ENCODE measurements at regions not wholly inside any gene's neighbourhood (a gene's known extent, or its start where the extent isn't known, plus 50 kb on each side); places are given as distances from the start of the nearest gene placed in this dataset.

GRCh38 chr15:94703596-94703995 is 472.2 kb downstream of the MCTP2 start:
- H3K27me3 ChIP-seq (ENCODE audit: control insufficient read depth, insufficient read depth, low read length): peaks cover 1% of the 10 kb centered on the region
- no peak for FAIRE-seq
- H3K36me3 ChIP-seq (ENCODE audit: control insufficient read depth, insufficient read depth, low read length): no peaks in the 10 kb centered on the region
- no peak overlapping the region for H3K4me3 ChIP-seq (ENCODE audit: low read depth, low read length)
- DNase-seq (ENCODE audit: low read depth): peak; percentile 43
- TF ChIP-seq, protein P1, sequence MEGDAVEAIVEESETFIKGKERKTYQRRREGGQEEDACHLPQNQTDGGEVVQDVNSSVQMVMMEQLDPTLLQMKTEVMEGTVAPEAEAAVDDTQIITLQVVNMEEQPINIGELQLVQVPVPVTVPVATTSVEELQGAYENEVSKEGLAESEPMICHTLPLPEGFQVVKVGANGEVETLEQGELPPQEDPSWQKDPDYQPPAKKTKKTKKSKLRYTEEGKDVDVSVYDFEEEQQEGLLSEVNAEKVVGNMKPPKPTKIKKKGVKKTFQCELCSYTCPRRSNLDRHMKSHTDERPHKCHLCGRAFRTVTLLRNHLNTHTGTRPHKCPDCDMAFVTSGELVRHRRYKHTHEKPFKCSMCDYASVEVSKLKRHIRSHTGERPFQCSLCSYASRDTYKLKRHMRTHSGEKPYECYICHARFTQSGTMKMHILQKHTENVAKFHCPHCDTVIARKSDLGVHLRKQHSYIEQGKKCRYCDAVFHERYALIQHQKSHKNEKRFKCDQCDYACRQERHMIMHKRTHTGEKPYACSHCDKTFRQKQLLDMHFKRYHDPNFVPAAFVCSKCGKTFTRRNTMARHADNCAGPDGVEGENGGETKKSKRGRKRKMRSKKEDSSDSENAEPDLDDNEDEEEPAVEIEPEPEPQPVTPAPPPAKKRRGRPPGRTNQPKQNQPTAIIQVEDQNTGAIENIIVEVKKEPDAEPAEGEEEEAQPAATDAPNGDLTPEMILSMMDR (IDR thresholded peaks at IDR 0.05; ENCODE audit: insufficient read depth, low read length, severe bottlenecking): no peak

DNA sequence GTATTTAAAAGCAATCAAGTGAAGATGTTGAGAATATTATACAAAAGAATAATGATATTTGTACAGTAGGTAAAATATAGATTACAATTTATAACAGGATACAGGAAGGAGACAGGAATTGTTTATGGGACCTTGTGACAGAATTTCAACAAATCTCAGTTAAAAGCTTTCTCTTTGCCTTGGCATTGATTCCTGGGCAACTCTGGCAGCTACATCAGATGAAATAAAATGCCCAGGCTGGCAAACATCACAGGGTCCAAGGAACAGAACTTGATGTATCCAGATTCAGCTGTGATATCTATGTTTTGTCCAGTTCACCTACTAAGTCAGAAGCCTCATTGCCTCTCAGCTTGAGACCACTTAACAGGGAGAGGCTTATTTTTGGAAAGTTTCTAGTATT is 473.1 kb downstream of the MCTP2 start:
- TF ChIP-seq, protein P1 (IDR thresholded peaks at IDR 0.05; ENCODE audit: insufficient read depth, low read length, severe bottlenecking): no peak
- DNase-seq (ENCODE audit: low read depth) (no peak), FAIRE-seq (no peak)
- Histone ChIP-seq H3K27me3 (ENCODE audit: control insufficient read depth, insufficient read depth, low read length) (peaks cover 1% of the 10 kb centered on the region), H3K4me3 (ENCODE audit: low read depth, low read length) (no peak overlapping the region), H3K36me3 (ENCODE audit: control insufficient read depth, insufficient read depth, low read length) (no peaks in the 10 kb centered on the region)

- DNase-seq (ENCODE audit: low read depth): no peak
- no peak for FAIRE-seq
- no peak overlapping the region for H3K4me3 ChIP-seq (ENCODE audit: low read depth, low read length)
- H3K27me3 ChIP-seq (ENCODE audit: control insufficient read depth, insufficient read depth, low read length): peaks cover 1% of the 10 kb centered on the region
- no peaks in the 10 kb centered on the region for H3K36me3 ChIP-seq (ENCODE audit: control insufficient read depth, insufficient read depth, low read length)
- TF ChIP-seq, protein P1 (IDR thresholded peaks at IDR 0.05; ENCODE audit: insufficient read depth, low read length, severe bottlenecking): no peak
These were observed 473.6 kb downstream of the MCTP2 start for GRCh38 chr15:94704946-94705345.

DNA sequence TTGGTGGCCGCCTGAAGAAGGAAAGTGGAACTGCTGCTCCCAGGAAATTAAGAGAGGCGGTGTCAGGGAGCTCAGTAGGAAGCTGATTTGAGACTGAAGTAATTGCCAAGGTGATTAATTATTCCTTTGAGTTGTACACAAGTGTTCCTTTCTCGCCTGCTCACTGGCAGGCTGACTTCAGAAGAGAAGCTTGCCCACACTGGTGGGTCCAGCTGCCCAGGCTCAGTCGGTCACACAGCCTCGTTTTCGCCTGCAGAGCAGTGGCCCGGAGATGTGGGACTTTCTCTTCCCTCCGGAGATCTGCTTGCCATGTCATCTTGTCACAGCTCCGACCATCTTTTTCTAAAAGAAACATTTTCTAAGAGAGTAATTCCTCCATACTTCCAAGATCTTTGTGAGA is 478.0 kb downstream of the MCTP2 start:
- no peak for FAIRE-seq

DNA sequence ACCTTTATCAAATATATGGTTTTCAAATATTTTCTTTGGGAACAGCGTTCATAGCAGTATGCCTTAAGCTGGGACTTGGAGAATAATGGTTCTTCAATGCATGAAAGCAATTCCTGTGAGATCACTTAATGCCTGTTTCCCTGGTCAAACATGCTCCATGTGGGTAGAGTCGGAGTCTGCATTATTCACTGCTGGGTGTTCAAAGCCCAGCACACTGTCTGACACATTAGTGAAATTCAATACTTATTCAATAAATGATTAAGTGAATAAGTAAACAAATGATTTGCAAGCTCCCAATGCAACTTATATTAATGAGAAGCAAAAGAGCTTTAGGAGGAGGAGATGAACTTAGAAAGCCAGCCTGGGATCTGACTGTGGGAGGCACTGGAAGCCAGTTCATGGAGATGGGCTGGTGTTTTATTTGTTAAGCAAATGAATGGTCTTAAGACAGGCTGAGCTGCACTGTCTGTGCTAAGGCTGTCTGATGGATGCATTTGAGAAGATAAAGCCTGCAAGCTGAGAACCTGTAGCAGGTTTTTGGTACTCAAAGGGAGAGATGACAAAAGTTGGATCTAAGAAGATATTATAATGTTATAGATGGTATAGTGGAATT is 490.8 kb downstream of the MCTP2 start:
- FAIRE-seq: no peak
- no peaks in the 10 kb centered on the region for H3K36me3 ChIP-seq (ENCODE audit: control insufficient read depth, insufficient read depth, low read length)
- H3K4me3 ChIP-seq (ENCODE audit: low read depth, low read length): no peak overlapping the region
- TF ChIP-seq, protein P1 (IDR thresholded peaks at IDR 0.05; ENCODE audit: insufficient read depth, low read length, severe bottlenecking): no peak
- peak; percentile 93 for DNase-seq (ENCODE audit: low read depth)
- H3K27me3 ChIP-seq (ENCODE audit: control insufficient read depth, insufficient read depth, low read length): peaks cover 2% of the 10 kb centered on the region

More for the DNA sequence above, 478.0 kb downstream of the MCTP2 start:
- DNase-seq (ENCODE audit: low read depth): no peak
- TF ChIP-seq, protein P1 (IDR thresholded peaks at IDR 0.05; ENCODE audit: insufficient read depth, low read length, severe bottlenecking): no peak
- H3K27me3 ChIP-seq (ENCODE audit: control insufficient read depth, insufficient read depth, low read length): no peaks in the 10 kb centered on the region
- H3K36me3 ChIP-seq (ENCODE audit: control insufficient read depth, insufficient read depth, low read length): no peaks in the 10 kb centered on the region
- H3K4me3 ChIP-seq (ENCODE audit: low read depth, low read length): no peak overlapping the region

DNA sequence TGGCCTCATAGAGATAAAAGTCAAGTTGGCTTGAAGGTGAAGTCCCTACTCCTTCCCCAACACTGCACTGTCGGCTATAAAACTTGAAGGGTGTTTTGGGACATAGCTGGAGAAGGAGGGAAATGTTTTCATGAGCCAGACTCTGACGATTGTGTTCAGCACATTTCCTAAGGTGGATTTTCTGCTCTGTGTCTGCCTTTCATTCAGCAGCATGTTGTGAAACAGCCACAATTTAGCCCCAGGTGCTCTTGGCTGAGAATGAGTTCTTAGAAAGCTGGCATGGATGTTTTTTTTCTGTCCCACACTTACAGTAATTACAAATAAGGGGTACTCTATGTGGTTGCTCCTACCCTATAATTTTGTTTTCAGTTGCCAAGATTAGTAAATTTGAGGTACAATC is 492.4 kb downstream of the MCTP2 start:
- Histone ChIP-seq H3K4me3 (ENCODE audit: low read depth, low read length) (no peak overlapping the region), H3K27me3 (ENCODE audit: control insufficient read depth, insufficient read depth, low read length) (peaks cover 4% of the 10 kb centered on the region), H3K36me3 (ENCODE audit: control insufficient read depth, insufficient read depth, low read length) (no peaks in the 10 kb centered on the region)
- DNase-seq (ENCODE audit: low read depth) (peak; percentile 82), FAIRE-seq (no peak)
- TF ChIP-seq, protein P1 (IDR thresholded peaks at IDR 0.05; ENCODE audit: insufficient read depth, low read length, severe bottlenecking): no peak
